ENCODE measurements at regions not wholly inside any gene's neighbourhood (a gene's known extent, or its start where the extent isn't known, plus 50 kb on each side); places are given as distances from the start of the nearest gene placed in this dataset.

- DNase-seq (ENCODE audit: low read depth), result no peak
Measured at GRCh38 chr2:12284487-12284886, 432.2 kb upstream of the TRIB2 start.

DNA sequence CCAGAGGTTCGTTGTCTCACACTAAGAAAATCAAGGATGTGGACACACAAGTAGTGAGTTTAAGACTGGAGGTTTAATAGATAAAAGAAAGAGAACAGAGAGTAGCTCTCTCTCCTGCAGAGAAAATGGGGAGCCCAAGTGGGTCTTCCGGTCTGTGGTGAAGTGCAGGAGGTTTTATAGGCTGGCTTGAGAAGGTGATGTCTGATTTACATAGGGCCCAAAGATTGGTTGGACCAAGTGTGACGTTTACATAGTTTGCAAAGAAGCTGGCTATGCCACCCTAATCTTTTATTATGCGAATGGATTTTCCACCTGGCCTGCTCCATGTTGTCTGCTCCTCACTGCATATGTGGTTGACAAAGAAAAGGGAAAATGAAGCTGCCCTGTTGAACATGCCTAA is 430.4 kb upstream of the TRIB2 start:
- no peak for DNase-seq (ENCODE audit: low read depth)

DNA sequence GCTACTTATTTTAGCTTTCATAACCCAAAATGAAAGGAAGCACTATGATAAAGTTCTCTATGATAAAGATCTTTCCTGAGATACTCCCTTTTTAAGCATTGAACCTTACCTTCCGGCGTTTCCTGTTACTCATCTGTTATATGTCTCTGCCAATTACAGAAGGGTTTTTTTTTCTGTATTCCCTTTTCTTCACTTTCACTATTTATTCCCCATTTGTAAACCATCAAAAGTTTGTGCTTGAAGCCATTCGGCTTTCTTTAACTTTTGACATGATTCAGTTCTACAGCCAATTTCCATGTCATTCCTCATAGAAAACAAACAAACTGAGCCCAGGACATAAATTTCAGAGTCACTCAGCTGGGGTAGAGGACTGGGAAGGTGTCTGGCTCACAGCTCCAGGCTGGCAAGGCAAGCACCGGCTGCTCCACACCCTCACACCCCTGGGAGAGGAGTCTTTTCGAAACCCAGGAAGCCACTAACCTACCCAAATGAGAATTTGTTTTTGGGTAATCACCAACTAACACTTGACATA is 429.4 kb upstream of the TRIB2 start:
- no peak for DNase-seq (ENCODE audit: low read depth)

GRCh38 chr2:12288048-12288447 is 428.7 kb upstream of the TRIB2 start:
- DNase-seq (ENCODE audit: low read depth), result no peak

DNA sequence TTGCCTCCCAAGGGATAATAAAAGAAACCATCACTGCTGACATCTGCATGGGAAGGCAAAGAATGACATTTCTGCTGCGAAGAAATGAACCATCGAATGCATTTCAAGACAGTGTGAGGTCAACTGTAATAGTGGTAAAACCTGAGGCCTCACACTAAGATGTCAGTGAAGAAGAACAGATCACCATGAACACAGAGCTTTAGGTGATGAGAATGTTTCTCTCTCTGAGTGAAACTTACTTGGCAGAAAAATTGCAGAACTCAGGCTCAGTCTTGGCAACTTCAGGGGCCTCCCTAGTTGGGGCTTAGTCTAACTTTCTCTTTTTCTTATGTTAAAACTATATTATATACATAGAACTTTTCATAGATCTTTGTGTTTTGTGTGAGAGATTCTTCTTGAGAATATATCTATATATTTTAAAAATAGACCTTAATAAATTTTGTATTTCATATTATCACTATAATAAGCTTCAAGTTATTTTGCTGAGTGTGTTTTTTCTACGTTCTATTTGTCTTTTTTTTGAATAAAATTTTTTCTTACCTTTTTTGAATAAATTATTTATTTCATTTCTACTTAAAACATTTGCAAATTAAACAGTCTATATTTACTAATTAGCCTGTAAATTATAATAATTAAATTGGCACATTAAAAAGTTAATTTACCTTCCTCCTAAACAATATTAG is 427.5 kb upstream of the TRIB2 start:
- DNase-seq (ENCODE audit: low read depth), result no peak

GRCh38 chr2:12291303-12291702 is 425.4 kb upstream of the TRIB2 start:
- no peak for DNase-seq (ENCODE audit: low read depth)

DNA sequence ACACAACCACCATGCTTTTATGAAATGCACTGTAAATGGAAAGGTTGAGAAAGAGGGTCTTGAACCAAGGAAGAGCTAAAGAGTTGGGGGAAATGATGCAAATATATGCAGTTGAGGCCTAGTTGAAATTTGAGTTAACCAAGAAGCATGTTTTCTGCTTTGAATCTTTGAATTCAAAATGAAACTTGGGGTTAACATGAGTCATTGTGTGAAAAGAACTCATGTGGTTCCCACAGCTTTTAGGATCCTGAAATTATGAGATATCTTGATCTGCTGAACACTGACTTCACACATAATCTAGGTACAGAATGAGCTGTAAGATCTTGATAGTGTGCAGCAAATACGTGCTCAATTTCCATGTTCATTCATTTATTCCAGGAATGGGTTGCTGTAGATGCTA is 422.9 kb upstream of the TRIB2 start:
- no peak for DNase-seq (ENCODE audit: low read depth)

GRCh38 chr2:12295856-12296519 is 420.7 kb upstream of the TRIB2 start:
- DNase-seq (ENCODE audit: low read depth), result no peak

- no peak for DNase-seq (ENCODE audit: low read depth)
Measured at GRCh38 chr2:12296915-12297314, 419.8 kb upstream of the TRIB2 start.

- DNase-seq (ENCODE audit: low read depth), result no peak
Measured at GRCh38 chr2:12298352-12298751, 418.4 kb upstream of the TRIB2 start.

DNA sequence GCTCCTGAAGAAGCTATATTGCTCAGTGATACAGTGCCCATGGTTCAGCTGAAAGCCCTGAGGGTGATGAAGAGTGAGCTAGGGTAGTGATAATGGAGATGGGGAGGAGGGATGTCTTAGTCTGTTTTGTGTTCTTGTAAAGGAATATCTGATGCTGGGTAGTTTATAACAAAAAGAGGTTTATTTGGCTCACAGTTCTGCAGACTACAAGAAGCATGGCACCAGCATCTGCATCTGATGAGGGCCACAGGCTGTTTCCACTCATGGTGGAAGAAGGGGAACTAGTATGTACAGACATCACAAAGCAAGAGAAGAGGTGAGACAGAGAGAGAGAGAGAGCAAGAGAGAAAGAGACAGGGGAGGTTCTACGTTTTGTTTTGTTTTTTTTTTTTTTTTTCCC is 417.3 kb upstream of the TRIB2 start:
- no peak for DNase-seq (ENCODE audit: low read depth)

GRCh38 chr2:12300019-12300602 is 416.6 kb upstream of the TRIB2 start:
- DNase-seq (ENCODE audit: low read depth), result no peak

DNA sequence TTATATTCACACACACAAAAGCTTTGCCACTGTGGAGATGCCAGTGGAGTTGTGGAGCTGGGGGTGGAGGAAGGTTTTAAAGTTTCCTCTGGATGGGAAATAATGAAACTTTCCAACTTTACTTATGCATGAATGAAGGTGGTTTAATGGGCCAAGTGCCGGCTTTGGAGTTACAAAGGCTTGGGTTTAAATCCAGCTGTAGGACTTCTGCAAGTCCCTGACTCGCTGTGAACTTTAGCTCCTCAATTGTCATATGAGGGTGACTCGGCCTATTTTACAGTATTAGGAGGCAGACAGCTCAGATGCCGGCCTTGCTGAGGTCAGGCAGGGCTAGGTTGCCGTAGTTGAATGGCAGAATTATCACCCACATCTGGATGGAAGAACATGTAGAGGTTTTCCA is 415.8 kb upstream of the TRIB2 start:
- DNase-seq (ENCODE audit: low read depth), result no peak

DNA sequence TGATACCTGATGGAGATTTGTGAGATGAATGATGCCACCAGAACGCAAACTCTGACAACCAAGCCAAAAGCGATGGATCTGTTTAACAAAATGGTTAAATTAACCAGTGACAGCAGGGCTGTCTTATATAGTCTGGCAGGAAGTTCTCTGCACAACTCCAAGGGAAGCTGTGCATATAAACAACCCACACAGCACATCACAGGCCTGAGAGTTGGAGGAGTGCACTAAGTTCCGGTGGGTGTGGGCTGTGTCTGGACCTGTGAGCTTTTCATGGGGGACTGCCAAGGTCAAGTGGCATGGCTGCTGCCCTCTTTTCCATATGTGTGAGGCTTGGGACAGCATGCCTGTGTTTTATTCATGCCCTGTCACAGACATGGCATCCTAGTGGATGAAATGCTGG is 414.6 kb upstream of the TRIB2 start:
- no peak for DNase-seq (ENCODE audit: low read depth)

DNA sequence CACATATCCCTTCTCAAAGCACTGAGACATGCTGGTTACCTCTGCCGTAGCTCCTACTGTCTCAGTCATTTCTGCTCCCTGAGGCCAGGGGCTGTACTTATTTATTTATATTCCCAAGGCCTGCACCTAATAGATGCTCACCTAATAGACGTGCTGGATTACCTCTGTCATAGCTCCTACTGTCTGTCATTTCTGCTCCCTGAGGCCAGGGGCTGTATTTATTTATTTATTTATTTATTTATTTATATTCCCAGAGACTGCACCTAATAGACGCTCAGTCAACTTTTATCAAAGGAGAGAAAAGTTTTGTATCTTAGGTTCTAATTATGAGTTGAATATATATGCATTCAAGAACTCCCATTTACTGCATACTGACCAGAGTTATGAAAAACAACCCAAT is 414.0 kb upstream of the TRIB2 start:
- no peak for DNase-seq (ENCODE audit: low read depth)

- no peak for DNase-seq (ENCODE audit: low read depth)
Measured at GRCh38 chr2:12303181-12304030, 413.3 kb upstream of the TRIB2 start.

- DNase-seq (ENCODE audit: low read depth), result no peak
Measured at GRCh38 chr2:12304564-12305171, 412.1 kb upstream of the TRIB2 start.

- no peak for DNase-seq (ENCODE audit: low read depth)
Measured at GRCh38 chr2:12305931-12306330, 410.8 kb upstream of the TRIB2 start.

GRCh38 chr2:12310399-12310798 is 406.3 kb upstream of the TRIB2 start:
- DNase-seq (ENCODE audit: low read depth), result no peak

DNA sequence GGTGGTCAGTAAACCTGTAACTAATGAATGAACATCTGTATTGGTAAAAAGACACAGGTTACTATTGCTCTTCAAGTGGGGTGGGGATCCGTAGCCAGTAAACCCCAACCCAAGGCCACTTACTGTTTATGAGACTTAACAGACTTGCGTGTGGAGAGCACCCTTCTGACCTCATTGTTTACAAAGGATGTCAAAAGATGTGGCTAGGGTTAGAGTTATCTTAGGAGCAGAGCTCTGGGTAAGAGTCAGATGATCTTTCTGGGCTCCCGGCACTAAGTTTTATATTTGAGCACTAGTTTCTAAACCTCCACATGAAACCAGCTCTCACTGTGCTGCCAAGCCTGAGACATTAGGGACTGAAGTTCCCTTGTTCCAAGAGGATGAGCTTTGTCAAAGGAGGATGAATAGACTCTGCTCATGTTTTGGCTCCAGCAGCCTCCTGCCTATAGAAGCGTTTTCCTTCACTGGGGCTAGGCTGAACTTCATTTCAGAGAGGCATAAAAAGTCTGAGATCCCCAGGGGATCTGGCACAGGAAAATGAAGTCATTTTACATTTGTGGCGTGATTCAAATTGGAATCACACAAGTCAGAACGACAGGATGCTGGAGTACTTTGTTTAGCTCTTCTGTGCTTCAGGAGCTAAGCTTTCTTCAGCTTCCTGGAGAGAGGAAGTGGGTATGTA is 403.1 kb upstream of the TRIB2 start:
- no peak for DNase-seq (ENCODE audit: low read depth)

DNA sequence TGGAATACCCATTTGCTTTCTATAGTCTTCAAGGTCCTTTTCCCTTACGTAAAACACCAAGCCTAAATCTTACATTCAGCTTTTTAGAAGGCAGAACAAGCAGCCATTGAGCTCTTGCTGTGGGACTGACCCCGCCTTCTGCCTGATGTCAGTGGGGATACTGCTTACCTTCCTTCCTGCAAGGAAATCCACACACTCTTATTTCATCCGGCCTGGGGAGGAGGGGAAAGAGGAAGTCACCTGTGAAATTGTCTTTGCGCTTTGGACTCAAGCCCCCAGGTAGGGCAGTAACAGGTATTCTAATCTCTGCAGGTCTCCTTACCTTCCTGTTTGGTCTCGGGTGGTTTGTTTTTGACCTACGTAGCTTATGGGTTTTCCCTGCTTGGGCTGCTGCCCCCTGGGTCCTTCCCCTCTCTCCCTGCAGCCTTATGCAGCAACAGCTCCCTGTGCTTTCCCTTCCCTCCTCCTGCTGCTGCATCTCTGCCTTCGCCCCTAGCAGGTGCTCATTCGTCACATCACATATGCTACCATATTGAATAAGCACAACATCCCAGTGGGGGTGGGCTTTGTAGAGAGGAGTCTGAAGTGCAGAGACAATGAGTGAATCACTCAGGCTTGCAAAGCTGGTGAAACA is 402.5 kb upstream of the TRIB2 start:
- DNase-seq (ENCODE audit: low read depth), result no peak
